GM13977 (cell line): ENCODE measurements at regions not wholly inside any gene's neighbourhood (a gene's known extent, or its start where the extent isn't known, plus 50 kb on each side); places are given as distances from the start of the nearest gene placed in this dataset.
A peak's percentile ranks its signal among the peaks of the same experiment; 100 is the strongest.

Experiments used
- DNase-seq: peaks from one replicate; pipeline ENCODE4 v3.0.0; 2012; ENCODE audit warnings: low spot score
- CTCF ChIP-seq: IDR thresholded peaks from 2 replicates; pipeline ENCODE4 v1.5.1; 2012; ENCODE audit warnings: mild to moderate bottlenecking, control low read depth; ENCODE audit not compliant: insufficient read depth; ENCODE audit errors: extremely low read depth, missing control alignments
- in situ Hi-C: fragments of 300-500 bp; cut with MboI; formaldehyde crosslinking; loops from one replicate; pipeline ENCODE4 v1.12.0; 2022; ENCODE audit warnings: low sequenced_read_pairs, low pct_unique_long_range_greater_than_20kb, mixed read lengths, inconsistent platforms; ENCODE audit not compliant: unreplicated experiment

GRCh38 chr14:86602263-86602662 lies 1072.3 kb downstream of the FLRT2 start:
- in situ Hi-C loops = no loop called here
- no peak for TF ChIP-seq CTCF
- no peak for DNase-seq

GRCh38 chr14:86601813-86602212 lies 1071.9 kb downstream of the FLRT2 start:
- in situ Hi-C loops = no loop called here
- no peak for DNase-seq
- no peak for TF ChIP-seq CTCF

GRCh38 chr14:86597279-86597678 lies 1067.3 kb downstream of the FLRT2 start:
- TF ChIP-seq CTCF = no peak
- in situ Hi-C loops = no loop called here
- DNase-seq = no peak

- TF ChIP-seq CTCF = no peak
- DNase-seq = peak; percentile 7
- in situ Hi-C loops = no loop called here
These were observed 1066.1 kb downstream of the FLRT2 start for GRCh38 chr14:86596024-86596423.

- in situ Hi-C loops = no loop called here
- DNase-seq = no peak
- TF ChIP-seq CTCF = no peak
These were observed 1045.2 kb downstream of the FLRT2 start for GRCh38 chr14:86575141-86575540.

- no peak for DNase-seq
- in situ Hi-C loops = no loop called here
- no peak for TF ChIP-seq CTCF
These were observed 1044.8 kb downstream of the FLRT2 start for GRCh38 chr14:86574778-86575129.
